Right hindlimb (tissue), 1 donor: ENCODE measurements at regions not wholly inside any gene's neighbourhood (a gene's known extent, or its start where the extent isn't known, plus 50 kb on each side); places are given as distances from the start of the nearest gene placed in this dataset.
"Not testable (repeated sequence)": the region's sequence is repeated elsewhere in the genome, so short reads cannot be mapped to it uniquely, and the experiment has no call there.

Source experiments
- DNase-seq: peaks from one replicate; pipeline ENCODE4 v3.0.0-alpha.2; 2018

- no peak for DNase-seq
Observed at GRCh38 chr3:3309887-3310286, 130.4 kb upstream of the CRBN start.

- no peak for DNase-seq
Observed at GRCh38 chr3:3308809-3309208, 129.3 kb upstream of the CRBN start.

GRCh38 chr3:3307491-3307890 lies 128.0 kb upstream of the CRBN start:
- no peak for DNase-seq

- no peak for DNase-seq
Observed at GRCh38 chr3:3305841-3306240, 126.3 kb upstream of the CRBN start.

- no peak for DNase-seq
Observed at GRCh38 chr3:3305084-3305483, 125.6 kb upstream of the CRBN start.

- DNase-seq = no peak
Observed at GRCh38 chr3:3303636-3304035, 124.1 kb upstream of the CRBN start.

GRCh38 chr3:3302964-3303363 lies 123.5 kb upstream of the CRBN start:
- DNase-seq = no peak

- no peak for DNase-seq
Observed at GRCh38 chr3:3301476-3301875, 122.0 kb upstream of the CRBN start.

- no peak for DNase-seq
Observed at GRCh38 chr3:3296979-3297381, 117.5 kb upstream of the CRBN start.

- no peak for DNase-seq
Observed at GRCh38 chr3:3295586-3295985, 116.1 kb upstream of the CRBN start.

GRCh38 chr3:3291756-3292283 lies 112.3 kb upstream of the CRBN start:
- DNase-seq = not testable (repeated sequence)

- no peak for DNase-seq
Observed at GRCh38 chr3:3288255-3288654, 108.8 kb upstream of the CRBN start.

GRCh38 chr3:3286014-3286413 lies 106.5 kb upstream of the CRBN start:
- DNase-seq = no peak

GRCh38 chr3:3281024-3281423 lies 101.5 kb upstream of the CRBN start:
- no peak for DNase-seq

GRCh38 chr3:3280396-3280795 lies 100.9 kb upstream of the CRBN start:
- no peak for DNase-seq

GRCh38 chr3:3278073-3278472 lies 98.6 kb upstream of the CRBN start:
- no peak for DNase-seq

GRCh38 chr3:3276630-3277029 lies 97.1 kb upstream of the CRBN start:
- no peak for DNase-seq

- no peak for DNase-seq
Observed at GRCh38 chr3:3264796-3265195, 85.3 kb upstream of the CRBN start.

- no peak for DNase-seq
Observed at GRCh38 chr3:3260870-3261269, 81.4 kb upstream of the CRBN start.

- DNase-seq = no peak
Observed at GRCh38 chr3:3259181-3259580, 79.7 kb upstream of the CRBN start.

GRCh38 chr3:3258281-3258680 lies 78.8 kb upstream of the CRBN start:
- DNase-seq = no peak

GRCh38 chr3:3241596-3241995 lies 62.1 kb upstream of the CRBN start:
- no peak for DNase-seq

GRCh38 chr3:3240986-3241385 lies 61.5 kb upstream of the CRBN start:
- no peak for DNase-seq

GRCh38 chr3:3237979-3238378 lies 58.5 kb upstream of the CRBN start:
- no peak for DNase-seq

GRCh38 chr3:3232251-3232650 lies 52.8 kb upstream of the CRBN start:
- DNase-seq = no peak
